ENCODE measurements at regions not wholly inside any gene's neighbourhood (a gene's known extent, or its start where the extent isn't known, plus 50 kb on each side); places are given as distances from the start of the nearest gene placed in this dataset.

DNA sequence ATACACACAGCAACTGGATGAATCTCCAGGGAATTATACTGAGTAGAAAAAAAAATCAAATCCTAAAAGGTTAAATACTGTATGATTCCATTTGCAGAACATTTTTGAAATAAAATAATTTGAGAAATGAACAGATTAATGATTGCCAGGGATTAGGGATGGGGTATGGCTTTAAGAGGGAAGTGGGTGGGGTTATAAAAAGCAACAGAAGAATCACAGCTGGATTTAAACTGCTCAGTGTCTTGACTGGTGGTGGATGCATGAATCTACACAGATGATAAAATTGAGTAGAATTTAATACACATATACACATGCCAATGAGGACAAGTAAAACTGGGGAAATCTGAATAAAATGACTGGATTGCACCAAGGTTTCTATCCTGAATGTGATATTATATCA, 79.7 kb upstream of the GOLGA8B start:
- H3K27ac ChIP-seq (ENCODE audit: low read depth, low read length) = no peak overlapping the region
- no peak overlapping the region for H2BK12ac ChIP-seq (ENCODE audit: low read length)
- H4K12ac ChIP-seq (ENCODE audit: low read depth, low read length) = no peak overlapping the region
- no peaks in the 10 kb centered on the region for H3K79me1 ChIP-seq (ENCODE audit: low read length)
- no peak for DNase-seq
- H4K91ac ChIP-seq (ENCODE audit: low read depth, low read length) = no peak overlapping the region
- H3K9me3 ChIP-seq (ENCODE audit: insufficient read depth, low read depth, low read length) = no peaks in the 10 kb centered on the region
- no peak overlapping the region for H3K4ac ChIP-seq (ENCODE audit: low read depth, low read length)
- H2AK5ac ChIP-seq (ENCODE audit: low read length) = no peak overlapping the region
- H4K8ac ChIP-seq (ENCODE audit: low read depth, low read length) = no peak overlapping the region
- no peak overlapping the region for H3K23ac ChIP-seq (ENCODE audit: low read length)
- H3K18ac ChIP-seq (ENCODE audit: low read length) = no peak overlapping the region
- no peak overlapping the region for H3K14ac ChIP-seq (ENCODE audit: low read length)
- no peak overlapping the region for H3K4me2 ChIP-seq (ENCODE audit: low read length)
- no peaks in the 10 kb centered on the region for H3K36me3 ChIP-seq (ENCODE audit: control insufficient read depth in 1 of 2, insufficient read depth in 2 of 2, low read length in 2 of 2)
- H3K9ac ChIP-seq (ENCODE audit: low read length) = no peak overlapping the region
- H2BK5ac ChIP-seq (ENCODE audit: low read depth, low read length, poor library complexity) = no peak overlapping the region
- H3K4me3 ChIP-seq (ENCODE audit: low read depth, low read length) = no peak overlapping the region
- H3K4me1 ChIP-seq (ENCODE audit: control insufficient read depth in 1 of 2, insufficient read depth in 2 of 2, low read length in 2 of 2) = no peaks in the 10 kb centered on the region
- H3K27me3 ChIP-seq (ENCODE audit: insufficient read depth, low read length) = no peaks in the 10 kb centered on the region
- H3K79me2 ChIP-seq (ENCODE audit: control insufficient read depth, insufficient read depth, low read length, poor library complexity) = no peaks in the 10 kb centered on the region
- H2BK120ac ChIP-seq (ENCODE audit: insufficient read depth, low read length, poor library complexity) = no peak overlapping the region
- H2AFZ ChIP-seq (ENCODE audit: insufficient read depth, low read length, poor library complexity) = no peak overlapping the region

GRCh38 chr15:34659056-34659455, 75.6 kb upstream of the GOLGA8B start:
- no peaks in the 10 kb centered on the region for H3K9me3 ChIP-seq (ENCODE audit: insufficient read depth, low read depth, low read length)
- no peak overlapping the region for H4K91ac ChIP-seq (ENCODE audit: low read depth, low read length)

DNA sequence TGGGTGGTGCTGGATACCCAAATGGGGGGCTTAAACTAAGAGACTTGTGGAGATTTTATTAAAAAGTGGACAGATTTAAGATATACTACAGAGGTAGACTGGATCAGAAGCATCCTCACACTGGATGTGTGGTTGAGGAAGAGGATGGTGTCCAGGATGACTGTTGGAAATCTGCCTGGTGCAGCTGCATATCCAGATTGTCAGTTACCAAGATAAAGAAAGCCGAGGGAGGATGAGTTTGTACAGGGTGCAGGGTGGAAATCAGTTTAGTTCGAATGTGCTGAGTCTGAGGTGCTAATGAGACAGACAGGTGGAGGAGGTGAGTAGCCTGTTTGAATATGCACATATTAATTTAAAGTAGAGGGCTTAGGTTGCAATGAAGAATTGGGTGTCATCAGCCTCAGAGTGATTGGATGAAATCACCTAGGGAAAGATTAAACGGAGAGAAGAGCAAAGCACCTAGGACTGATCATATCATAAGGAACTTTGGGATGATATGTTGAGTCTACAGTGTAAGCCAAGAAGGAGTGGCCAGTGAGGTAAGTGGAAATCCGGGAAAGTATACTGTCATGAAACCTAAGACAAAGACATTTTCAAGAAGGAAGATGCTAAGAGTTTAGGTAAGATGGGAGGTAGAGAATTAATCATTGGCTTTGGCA, 74.1 kb upstream of the GOLGA8B start:
- H3K27ac ChIP-seq (ENCODE audit: low read depth, low read length) = no peak overlapping the region
- no peak overlapping the region for H2AK5ac ChIP-seq (ENCODE audit: low read length)
- H4K91ac ChIP-seq (ENCODE audit: low read depth, low read length) = no peak overlapping the region
- H3K4me3 ChIP-seq (ENCODE audit: low read depth, low read length) = no peak overlapping the region
- H3K18ac ChIP-seq (ENCODE audit: low read length) = no peak overlapping the region
- no peak overlapping the region for H4K12ac ChIP-seq (ENCODE audit: low read depth, low read length)
- H4K8ac ChIP-seq (ENCODE audit: low read depth, low read length) = no peak overlapping the region
- H3K4ac ChIP-seq (ENCODE audit: low read depth, low read length) = no peak overlapping the region
- no CpG with 5 or more reads among the region's 4 CpGs for WGBS (ENCODE audit: extremely low coverage, insufficient coverage, insufficient read length)
- no peaks in the 10 kb centered on the region for H3K27me3 ChIP-seq (ENCODE audit: insufficient read depth, low read length)
- no peaks in the 10 kb centered on the region for H3K9me3 ChIP-seq (ENCODE audit: insufficient read depth, low read depth, low read length)
- no peak for DNase-seq
- H3K36me3 ChIP-seq (ENCODE audit: control insufficient read depth in 1 of 2, insufficient read depth in 2 of 2, low read length in 2 of 2) = no peaks in the 10 kb centered on the region
- no peaks in the 10 kb centered on the region for H3K79me1 ChIP-seq (ENCODE audit: low read length)
- no peak overlapping the region for H2BK120ac ChIP-seq (ENCODE audit: insufficient read depth, low read length, poor library complexity)
- no peak overlapping the region for H3K23ac ChIP-seq (ENCODE audit: low read length)
- H2BK12ac ChIP-seq (ENCODE audit: low read length) = no peak overlapping the region
- no peak overlapping the region for H3K4me2 ChIP-seq (ENCODE audit: low read length)
- no peak overlapping the region for H2BK5ac ChIP-seq (ENCODE audit: low read depth, low read length, poor library complexity)
- no peaks in the 10 kb centered on the region for H3K79me2 ChIP-seq (ENCODE audit: control insufficient read depth, insufficient read depth, low read length, poor library complexity)
- no peak overlapping the region for H3K14ac ChIP-seq (ENCODE audit: low read length)
- H3K9ac ChIP-seq (ENCODE audit: low read length) = no peak overlapping the region
- no peak overlapping the region for H2AFZ ChIP-seq (ENCODE audit: insufficient read depth, low read length, poor library complexity)
- no peaks in the 10 kb centered on the region for H3K4me1 ChIP-seq (ENCODE audit: control insufficient read depth in 1 of 2, insufficient read depth in 2 of 2, low read length in 2 of 2)

More at GRCh38 chr15:34659056-34659455, 75.6 kb upstream of the GOLGA8B start:
- H3K79me1 ChIP-seq (ENCODE audit: low read length) = no peaks in the 10 kb centered on the region
- H3K4me3 ChIP-seq (ENCODE audit: low read depth, low read length) = no peak overlapping the region
- H3K36me3 ChIP-seq (ENCODE audit: control insufficient read depth in 1 of 2, insufficient read depth in 2 of 2, low read length in 2 of 2) = no peaks in the 10 kb centered on the region
- H2BK120ac ChIP-seq (ENCODE audit: insufficient read depth, low read length, poor library complexity) = no peak overlapping the region
- no peak overlapping the region for H3K23ac ChIP-seq (ENCODE audit: low read length)
- no peak overlapping the region for H4K8ac ChIP-seq (ENCODE audit: low read depth, low read length)
- H2BK5ac ChIP-seq (ENCODE audit: low read depth, low read length, poor library complexity) = no peak overlapping the region
- no peak overlapping the region for H3K18ac ChIP-seq (ENCODE audit: low read length)
- H3K9ac ChIP-seq (ENCODE audit: low read length) = no peak overlapping the region
- no peak overlapping the region for H3K14ac ChIP-seq (ENCODE audit: low read length)
- H2AK5ac ChIP-seq (ENCODE audit: low read length) = no peak overlapping the region
- H4K12ac ChIP-seq (ENCODE audit: low read depth, low read length) = no peak overlapping the region
- no peaks in the 10 kb centered on the region for H3K4me1 ChIP-seq (ENCODE audit: control insufficient read depth in 1 of 2, insufficient read depth in 2 of 2, low read length in 2 of 2)
- no peak overlapping the region for H3K4me2 ChIP-seq (ENCODE audit: low read length)
- H3K4ac ChIP-seq (ENCODE audit: low read depth, low read length) = no peak overlapping the region
- no peak for DNase-seq
- H2BK12ac ChIP-seq (ENCODE audit: low read length) = no peak overlapping the region
- no peaks in the 10 kb centered on the region for H3K27me3 ChIP-seq (ENCODE audit: insufficient read depth, low read length)
- H2AFZ ChIP-seq (ENCODE audit: insufficient read depth, low read length, poor library complexity) = no peak overlapping the region
- H3K79me2 ChIP-seq (ENCODE audit: control insufficient read depth, insufficient read depth, low read length, poor library complexity) = no peaks in the 10 kb centered on the region
- H3K27ac ChIP-seq (ENCODE audit: low read depth, low read length) = no peak overlapping the region

DNA sequence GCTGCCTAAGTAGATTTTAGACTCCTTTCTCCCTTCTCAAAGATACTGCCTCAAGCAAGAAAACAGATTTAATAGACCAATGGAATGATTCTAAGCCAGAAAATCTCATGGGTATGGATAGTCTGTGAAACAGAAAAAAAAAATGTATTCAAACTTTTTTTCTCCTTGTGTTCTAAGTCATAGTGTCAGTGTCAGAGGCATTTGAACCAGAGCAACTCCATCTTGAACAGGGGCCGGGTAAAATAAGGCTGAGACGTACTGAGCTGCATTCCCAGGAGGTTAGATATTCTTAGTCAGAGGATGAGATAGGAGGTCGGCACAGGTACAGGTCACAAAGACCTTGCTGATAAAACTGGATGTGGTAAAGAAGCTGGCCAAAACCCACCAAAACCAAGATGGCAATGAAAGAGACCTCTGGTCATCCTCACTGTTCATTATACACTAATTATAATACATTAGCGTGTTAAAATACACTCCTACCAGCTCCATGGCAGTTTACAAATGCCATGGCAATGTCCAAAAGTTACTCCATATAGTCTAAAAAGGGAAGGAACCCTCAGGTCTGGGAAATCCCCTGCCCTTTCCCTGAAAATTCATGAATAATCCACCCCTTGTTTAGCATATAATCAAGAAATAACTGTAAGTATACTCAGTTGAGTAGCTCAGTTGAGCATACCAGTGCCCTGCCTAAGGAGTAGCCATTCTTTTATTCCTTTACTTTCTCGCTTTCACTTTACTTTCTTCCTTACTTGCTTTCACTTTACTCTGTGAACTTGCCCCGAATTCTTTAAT, 72.8 kb upstream of the GOLGA8B start:
- Histone ChIP-seq H2AK5ac (ENCODE audit: low read length) (no peak overlapping the region), H3K4ac (ENCODE audit: low read depth, low read length) (no peak overlapping the region)
- WGBS (ENCODE audit: extremely low coverage, insufficient coverage, insufficient read length) = no CpG with 5 or more reads among the region's 6 CpGs

More for the DNA sequence above, 72.8 kb upstream of the GOLGA8B start:
- H3K18ac ChIP-seq (ENCODE audit: low read length) = no peak overlapping the region
- no peak overlapping the region for H2BK120ac ChIP-seq (ENCODE audit: insufficient read depth, low read length, poor library complexity)
- H2BK5ac ChIP-seq (ENCODE audit: low read depth, low read length, poor library complexity) = no peak overlapping the region
- H3K79me2 ChIP-seq (ENCODE audit: control insufficient read depth, insufficient read depth, low read length, poor library complexity) = no peaks in the 10 kb centered on the region
- H3K36me3 ChIP-seq (ENCODE audit: control insufficient read depth in 1 of 2, insufficient read depth in 2 of 2, low read length in 2 of 2) = no peaks in the 10 kb centered on the region
- DNase-seq = no peak
- H3K27ac ChIP-seq (ENCODE audit: low read depth, low read length) = no peak overlapping the region
- no peak overlapping the region for H3K9ac ChIP-seq (ENCODE audit: low read length)
- no peak overlapping the region for H3K14ac ChIP-seq (ENCODE audit: low read length)
- no peak overlapping the region for H2AFZ ChIP-seq (ENCODE audit: insufficient read depth, low read length, poor library complexity)
- H3K27me3 ChIP-seq (ENCODE audit: insufficient read depth, low read length) = no peaks in the 10 kb centered on the region
- H3K4me3 ChIP-seq (ENCODE audit: low read depth, low read length) = no peak overlapping the region
- H3K79me1 ChIP-seq (ENCODE audit: low read length) = no peaks in the 10 kb centered on the region
- no peaks in the 10 kb centered on the region for H3K9me3 ChIP-seq (ENCODE audit: insufficient read depth, low read depth, low read length)
- no peaks in the 10 kb centered on the region for H3K4me1 ChIP-seq (ENCODE audit: control insufficient read depth in 1 of 2, insufficient read depth in 2 of 2, low read length in 2 of 2)
- H3K23ac ChIP-seq (ENCODE audit: low read length) = no peak overlapping the region
- H2BK12ac ChIP-seq (ENCODE audit: low read length) = no peak overlapping the region
- H4K8ac ChIP-seq (ENCODE audit: low read depth, low read length) = no peak overlapping the region
- H4K91ac ChIP-seq (ENCODE audit: low read depth, low read length) = no peak overlapping the region
- no peak overlapping the region for H4K12ac ChIP-seq (ENCODE audit: low read depth, low read length)
- H3K4me2 ChIP-seq (ENCODE audit: low read length) = no peak overlapping the region
